GM12878 (cell line): ENCODE measurements at regions not wholly inside any gene's neighbourhood (a gene's known extent, or its start where the extent isn't known, plus 50 kb on each side); places are given as distances from the start of the nearest gene placed in this dataset.

ENCODE experiments used
- ATAC-seq: fragments of 200-7000 bp; cut with Tn5 transposase; 3 replicates; pipeline ENCODE4 v1.9.1; 2020; ENCODE audit warnings: mild to moderate bottlenecking, moderate library complexity
- BruUV-seq: library from RNA; stranded (reverse); fragments of 400-500 nt; replicated peaks from 2 replicates; lab custom pipeline; 2021; lab: Mats Ljungman, UMichigan
- CTCF ChIA-PET: fragments of 300-600 bp; sonication (Branson Sonifier 250); formaldehyde crosslinking; extraction: SDS; loops from one replicate; lab custom pipeline; 2021; ENCODE audit warnings: inconsistent platforms; lab: Yijun Ruan, JAX
- POLR2A ChIA-PET: fragments of 350-600 bp; formaldehyde crosslinking; extraction: SDS; loops from one replicate; lab custom pipeline; 2021; ENCODE audit warnings: inconsistent platforms; lab: Charles Lee
- RAD21 ChIA-PET: fragments of 300-600 bp; sonication (Branson Sonifier 250); formaldehyde crosslinking; loops from one replicate; lab custom pipeline; 2023; ENCODE audit warnings: antibody characterized with exemption; ENCODE audit not compliant: unreplicated experiment; lab: Charles Lee
- SMC1A ChIA-PET: fragments of 300-600 bp; sonication (Branson Sonifier 250); formaldehyde crosslinking; loops from one replicate; lab custom pipeline; 2023; ENCODE audit not compliant: unreplicated experiment, uncharacterized antibody; lab: Charles Lee
- DNase-seq: peaks from one replicate; pipeline ENCODE4 v3.0.0-alpha.2; 2011; ENCODE audit warnings: low read depth, low spot score
- FAIRE-seq: peaks from 3 replicates; lab custom pipeline; 2011; peaks lifted over from hg19 to GRCh38; lab: Jason Lieb, UNC
- H2AFZ ChIP-seq: 2 replicates; pipeline ENCODE4 v1.6.0; 2011; ENCODE audit warnings: low read depth, low read length, control low read depth; ENCODE audit not compliant: control insufficient read depth
- H3K27ac ChIP-seq: 2 replicates; pipeline ENCODE4 v1.5.1; 2011; ENCODE audit warnings: control low read depth; ENCODE audit not compliant: control insufficient read depth, insufficient read depth
- H3K27me3 ChIP-seq, 2 experiments: replicated peaks in 1 of 2; 2 replicates each; pipeline versions ENCODE4 v1.6.0 to v1.6.1; 2011; ENCODE audit warnings: low read length in 1 of 2; ENCODE audit not compliant: control insufficient read depth in 2 of 2, insufficient read depth in 2 of 2
- H3K36me3 ChIP-seq, 2 experiments: 2 replicates each; pipeline ENCODE4 v1.5.1; 2011; ENCODE audit warnings: low read length in 1 of 2; ENCODE audit not compliant: control insufficient read depth in 2 of 2, insufficient read depth in 2 of 2
- H3K4me1 ChIP-seq: 2 replicates; pipeline ENCODE4 v1.6.1; 2011; ENCODE audit warnings: mild to moderate bottlenecking, low read length, moderate library complexity, mixed read lengths; ENCODE audit not compliant: control insufficient read depth, insufficient read depth
- H3K4me2 ChIP-seq: 2 replicates; pipeline ENCODE4 v1.6.0; 2011; ENCODE audit warnings: control low read depth; ENCODE audit not compliant: control insufficient read depth, insufficient read depth
- H3K4me3 ChIP-seq: fragments of 200-600 bp; sonication (generic); 2 replicates; pipeline ENCODE4 v1.5.1; 2016
- H3K79me2 ChIP-seq: 2 replicates; pipeline ENCODE4 v1.6.0; 2011; ENCODE audit warnings: low read length; ENCODE audit not compliant: control insufficient read depth, insufficient read depth
- H3K9ac ChIP-seq: 2 replicates; pipeline ENCODE4 v1.8.0; 2011; ENCODE audit warnings: low read length, control low read depth, mixed read lengths; ENCODE audit not compliant: control insufficient read depth, insufficient read depth
- H3K9me3 ChIP-seq: replicated peaks from 3 replicates; pipeline ENCODE4 v1.5.1; 2011; ENCODE audit warnings: mild to moderate bottlenecking, low read length; ENCODE audit not compliant: control insufficient read depth, insufficient read depth
- H4K20me1 ChIP-seq: 2 replicates; pipeline ENCODE4 v1.6.0; 2011; ENCODE audit not compliant: control insufficient read depth, insufficient read depth
- CREB1 ChIP-seq: IDR thresholded peaks from 2 replicates; pipeline ENCODE4 v1.6.1; 2012; ENCODE audit warnings: low read depth, mild to moderate bottlenecking, inconsistent platforms
- FOXM1 ChIP-seq: IDR thresholded peaks from 2 replicates; pipeline ENCODE4 v1.6.1; 2012; ENCODE audit warnings: low read depth, mild to moderate bottlenecking, inconsistent platforms, low read length, moderate library complexity
- HCFC1 ChIP-seq: fragments of 150-350 bp; IDR thresholded peaks from 2 replicates; pipeline ENCODE4 v1.6.1; 2014; ENCODE audit warnings: low read length
- PAX8 ChIP-seq: fragments of 450-650 bp; IDR thresholded peaks from 2 replicates; pipeline ENCODE4 v1.6.1; 2017; ENCODE audit warnings: mild to moderate bottlenecking, moderate library complexity
- RFX5 ChIP-seq: IDR thresholded peaks from 2 replicates; pipeline ENCODE4 v1.6.1; 2011; ENCODE audit warnings: low read depth, low read length, improper control_type of control experiment
- RUNX3 ChIP-seq: IDR thresholded peaks from 2 replicates; pipeline ENCODE4 v1.6.1; 2012; ENCODE audit warnings: low read length, inconsistent platforms
- SPI1 ChIP-seq: IDR thresholded peaks from 2 replicates; pipeline ENCODE4 v1.6.1; 2011; ENCODE audit warnings: low read depth, mild to moderate bottlenecking, low read length, moderate library complexity, borderline replicate concordance; ENCODE audit not compliant: insufficient read depth
- SREBF1 ChIP-seq: IDR thresholded peaks from 2 replicates; pipeline ENCODE4 v1.6.1; 2012; ENCODE audit warnings: mild to moderate bottlenecking, low read length
- SREBF2 ChIP-seq: IDR thresholded peaks from 2 replicates; pipeline ENCODE4 v1.6.1; 2012; ENCODE audit warnings: mild to moderate bottlenecking, low read length
- TCF12 ChIP-seq: IDR thresholded peaks from 2 replicates; pipeline ENCODE4 v1.6.1; 2011; ENCODE audit warnings: low read depth, mild to moderate bottlenecking, low read length
- ZNF24 ChIP-seq: fragments of 450-650 bp; IDR thresholded peaks from 2 replicates; pipeline ENCODE4 v1.6.1; 2017; ENCODE audit warnings: antibody characterized with exemption, mild to moderate bottlenecking
- ZNF274 ChIP-seq: IDR thresholded peaks from one replicate; pipeline ENCODE4 v1.8.0; 2011; ENCODE audit not compliant: insufficient read length, insufficient read depth
- WGBS: methylation state at CpG from one replicate; pipeline ENCODE4 v1.1.6; 2016; ENCODE audit warnings: low lambda C conversion rate; ENCODE audit not compliant: insufficient replicate concordance, insufficient coverage; ENCODE audit errors: missing lambda C conversion rate; 5-methylcytosine and 5-hydroxymethylcytosine counted together
- in situ Hi-C: fragments of 300-500 bp; cut with MboI; formaldehyde crosslinking; loops from 9 replicates; pipeline ENCODE4 v1.14.3; 2018; ENCODE audit warnings: mixed read lengths
- intact Hi-C: fragments of 100-400 bp; cut with micrococcal nuclease; formaldehyde crosslinking; loops from one replicate; pipeline ENCODE4 v1.14.2; 2022; ENCODE audit not compliant: unreplicated experiment
- TF ChIP-seq, protein P1 (sequence below): IDR thresholded peaks from 2 replicates; pipeline ENCODE4 v1.6.1; 2012; ENCODE audit warnings: low read depth, low read length, improper control_type of control experiment
- TF ChIP-seq, protein P2 (sequence below): IDR thresholded peaks from 2 replicates; pipeline ENCODE4 v1.6.1; 2012; ENCODE audit warnings: mild to moderate bottlenecking, low read depth, low read length
- TF ChIP-seq, protein P3 (sequence below): fragments of 450-650 bp; IDR thresholded peaks from 2 replicates; pipeline ENCODE4 v1.6.1; 2017; ENCODE audit warnings: low read depth, mild to moderate bottlenecking, moderate library complexity
- TF ChIP-seq, protein P4 (sequence below): IDR thresholded peaks from 2 replicates; pipeline ENCODE4 v1.6.1; 2011; ENCODE audit warnings: low read depth, low read length, improper control_type of control experiment, borderline replicate concordance

DNA sequence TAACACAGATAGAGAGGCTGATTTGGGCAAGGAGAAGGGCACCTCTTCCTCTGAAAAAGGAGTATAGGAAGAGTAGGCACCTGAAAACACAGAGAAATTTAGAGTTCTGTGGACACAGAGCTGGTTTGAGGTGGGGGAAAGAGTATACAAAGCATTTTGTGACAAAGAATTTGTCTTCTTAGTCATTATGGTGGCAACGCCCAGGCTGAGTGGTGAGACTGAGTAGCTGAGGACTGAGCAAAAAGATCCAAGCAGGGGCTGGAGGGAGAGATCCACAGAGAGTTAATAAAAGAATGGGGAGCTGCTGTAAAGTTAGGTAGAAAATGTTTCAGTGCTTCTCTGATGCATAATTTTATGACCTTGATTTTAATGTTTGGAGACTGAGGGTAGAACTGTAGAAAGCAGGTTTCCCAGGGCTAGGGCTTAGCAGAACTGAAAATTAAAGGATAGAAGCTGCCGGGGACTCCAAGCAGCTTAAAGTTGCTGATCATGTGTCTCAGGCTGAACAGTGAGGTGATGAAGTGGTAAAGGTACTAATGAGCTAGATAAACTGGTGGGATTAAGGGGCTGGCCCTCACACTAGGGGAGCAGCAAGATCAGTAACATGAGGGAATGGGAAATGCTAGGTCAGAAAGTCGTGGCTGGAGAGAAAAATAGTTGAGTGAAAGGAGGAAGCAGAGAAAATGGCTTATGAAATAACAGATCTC lies 118.9 kb downstream of the CEP44 start (continued):
- TF ChIP-seq FOXM1 (no peak), RUNX3 (no peak), SPI1 (no peak)
- TF ChIP-seq, protein P1, sequence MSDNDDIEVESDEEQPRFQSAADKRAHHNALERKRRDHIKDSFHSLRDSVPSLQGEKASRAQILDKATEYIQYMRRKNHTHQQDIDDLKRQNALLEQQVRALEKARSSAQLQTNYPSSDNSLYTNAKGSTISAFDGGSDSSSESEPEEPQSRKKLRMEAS: no peak
- TF ChIP-seq, all 136 proteins: peak for 0

DNA sequence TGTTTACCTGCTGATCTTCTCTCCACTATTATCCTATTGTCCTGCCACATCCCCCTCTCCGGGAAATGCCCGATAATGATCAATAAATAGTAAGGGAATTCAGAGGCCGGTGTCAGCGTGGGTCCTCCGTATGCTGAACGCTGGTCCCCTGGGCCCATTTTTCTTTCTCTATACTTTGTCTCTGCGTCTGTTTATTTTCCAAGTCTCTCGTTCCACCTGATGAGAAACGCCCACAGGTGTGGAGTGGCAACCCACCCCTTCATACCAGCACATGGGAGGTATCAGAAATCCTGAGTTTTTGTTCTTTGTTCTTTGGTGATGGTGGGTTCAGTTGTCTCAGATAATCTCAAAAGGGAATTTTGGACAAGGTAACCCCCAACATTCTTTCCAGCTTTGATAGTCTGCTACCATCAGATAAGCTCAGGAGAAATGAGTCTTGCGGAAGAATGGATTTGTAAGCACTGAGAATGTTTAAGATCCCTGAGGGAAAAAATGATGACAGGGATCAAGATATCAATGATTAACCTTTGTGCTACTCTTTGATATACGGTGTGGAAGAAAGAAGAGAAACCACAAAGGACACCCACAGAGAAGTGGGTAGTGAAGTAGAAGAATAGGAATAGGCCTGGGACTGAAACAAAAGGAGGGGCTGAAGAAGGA lies 117.9 kb downstream of the CEP44 start:
- SMC1A ChIA-PET: no interaction called here
- no TSS peak for BruUV-seq

More for the DNA sequence above, 117.9 kb downstream of the CEP44 start:
- Histone ChIP-seq H3K4me2 (no peak overlapping the region), H3K4me3 (no peak overlapping the region), H4K20me1 (no peaks in the 10 kb centered on the region), H3K27ac (no peak overlapping the region), H3K9me3 (no peaks in the 10 kb centered on the region), H3K79me2 (no peaks in the 10 kb centered on the region), H3K4me1 (no peaks in the 10 kb centered on the region), H3K27me3 (no peaks in the 10 kb centered on the region), H2AFZ (no peak overlapping the region), H3K36me3 (no peaks in the 10 kb centered on the region), H3K9ac (no peak overlapping the region)
- ATAC-seq (no peak), FAIRE-seq (no peak), DNase-seq (no peak)
- in situ Hi-C loops: no loop called here
- TF ChIP-seq CREB1: no peak
- no peak for TF ChIP-seq PAX8
- TF ChIP-seq ZNF24: no peak
- TF ChIP-seq ZNF274: no peak
- TF ChIP-seq, protein P2, sequence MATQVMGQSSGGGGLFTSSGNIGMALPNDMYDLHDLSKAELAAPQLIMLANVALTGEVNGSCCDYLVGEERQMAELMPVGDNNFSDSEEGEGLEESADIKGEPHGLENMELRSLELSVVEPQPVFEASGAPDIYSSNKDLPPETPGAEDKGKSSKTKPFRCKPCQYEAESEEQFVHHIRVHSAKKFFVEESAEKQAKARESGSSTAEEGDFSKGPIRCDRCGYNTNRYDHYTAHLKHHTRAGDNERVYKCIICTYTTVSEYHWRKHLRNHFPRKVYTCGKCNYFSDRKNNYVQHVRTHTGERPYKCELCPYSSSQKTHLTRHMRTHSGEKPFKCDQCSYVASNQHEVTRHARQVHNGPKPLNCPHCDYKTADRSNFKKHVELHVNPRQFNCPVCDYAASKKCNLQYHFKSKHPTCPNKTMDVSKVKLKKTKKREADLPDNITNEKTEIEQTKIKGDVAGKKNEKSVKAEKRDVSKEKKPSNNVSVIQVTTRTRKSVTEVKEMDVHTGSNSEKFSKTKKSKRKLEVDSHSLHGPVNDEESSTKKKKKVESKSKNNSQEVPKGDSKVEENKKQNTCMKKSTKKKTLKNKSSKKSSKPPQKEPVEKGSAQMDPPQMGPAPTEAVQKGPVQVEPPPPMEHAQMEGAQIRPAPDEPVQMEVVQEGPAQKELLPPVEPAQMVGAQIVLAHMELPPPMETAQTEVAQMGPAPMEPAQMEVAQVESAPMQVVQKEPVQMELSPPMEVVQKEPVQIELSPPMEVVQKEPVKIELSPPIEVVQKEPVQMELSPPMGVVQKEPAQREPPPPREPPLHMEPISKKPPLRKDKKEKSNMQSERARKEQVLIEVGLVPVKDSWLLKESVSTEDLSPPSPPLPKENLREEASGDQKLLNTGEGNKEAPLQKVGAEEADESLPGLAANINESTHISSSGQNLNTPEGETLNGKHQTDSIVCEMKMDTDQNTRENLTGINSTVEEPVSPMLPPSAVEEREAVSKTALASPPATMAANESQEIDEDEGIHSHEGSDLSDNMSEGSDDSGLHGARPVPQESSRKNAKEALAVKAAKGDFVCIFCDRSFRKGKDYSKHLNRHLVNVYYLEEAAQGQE: no peak
- no peak for TF ChIP-seq RFX5
- TF ChIP-seq, protein P3, sequence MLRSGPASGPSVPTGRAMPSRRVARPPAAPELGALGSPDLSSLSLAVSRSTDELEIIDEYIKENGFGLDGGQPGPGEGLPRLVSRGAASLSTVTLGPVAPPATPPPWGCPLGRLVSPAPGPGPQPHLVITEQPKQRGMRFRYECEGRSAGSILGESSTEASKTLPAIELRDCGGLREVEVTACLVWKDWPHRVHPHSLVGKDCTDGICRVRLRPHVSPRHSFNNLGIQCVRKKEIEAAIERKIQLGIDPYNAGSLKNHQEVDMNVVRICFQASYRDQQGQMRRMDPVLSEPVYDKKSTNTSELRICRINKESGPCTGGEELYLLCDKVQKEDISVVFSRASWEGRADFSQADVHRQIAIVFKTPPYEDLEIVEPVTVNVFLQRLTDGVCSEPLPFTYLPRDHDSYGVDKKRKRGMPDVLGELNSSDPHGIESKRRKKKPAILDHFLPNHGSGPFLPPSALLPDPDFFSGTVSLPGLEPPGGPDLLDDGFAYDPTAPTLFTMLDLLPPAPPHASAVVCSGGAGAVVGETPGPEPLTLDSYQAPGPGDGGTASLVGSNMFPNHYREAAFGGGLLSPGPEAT: no peak
- TF ChIP-seq, protein P4, sequence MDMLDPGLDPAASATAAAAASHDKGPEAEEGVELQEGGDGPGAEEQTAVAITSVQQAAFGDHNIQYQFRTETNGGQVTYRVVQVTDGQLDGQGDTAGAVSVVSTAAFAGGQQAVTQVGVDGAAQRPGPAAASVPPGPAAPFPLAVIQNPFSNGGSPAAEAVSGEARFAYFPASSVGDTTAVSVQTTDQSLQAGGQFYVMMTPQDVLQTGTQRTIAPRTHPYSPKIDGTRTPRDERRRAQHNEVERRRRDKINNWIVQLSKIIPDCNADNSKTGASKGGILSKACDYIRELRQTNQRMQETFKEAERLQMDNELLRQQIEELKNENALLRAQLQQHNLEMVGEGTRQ: no peak
- no peak for TF ChIP-seq TCF12
- TF ChIP-seq SREBF1: no peak
- TF ChIP-seq SREBF2: no peak
- no peak for TF ChIP-seq HCFC1
- WGBS: 44% methylated on average over 11 of the region's 11 CpGs
- POLR2A ChIA-PET: no interaction called here
- intact Hi-C loops: no loop called here
- CTCF ChIA-PET: no interaction called here
- RAD21 ChIA-PET: no interaction called here
